NCI-H1105 (cell line): ENCODE measurements at regions not wholly inside any gene's neighbourhood (a gene's known extent, or its start where the extent isn't known, plus 50 kb on each side); places are given as distances from the start of the nearest gene placed in this dataset.

Experiments used
- DNase-seq: peaks from one replicate; lab custom pipeline; 2025; lab: John Stamatoyannopoulos, UW

GRCh38 chr9:126017758-126018157 is 270.6 kb downstream of the PBX3 start:
- no peak for DNase-seq

DNA sequence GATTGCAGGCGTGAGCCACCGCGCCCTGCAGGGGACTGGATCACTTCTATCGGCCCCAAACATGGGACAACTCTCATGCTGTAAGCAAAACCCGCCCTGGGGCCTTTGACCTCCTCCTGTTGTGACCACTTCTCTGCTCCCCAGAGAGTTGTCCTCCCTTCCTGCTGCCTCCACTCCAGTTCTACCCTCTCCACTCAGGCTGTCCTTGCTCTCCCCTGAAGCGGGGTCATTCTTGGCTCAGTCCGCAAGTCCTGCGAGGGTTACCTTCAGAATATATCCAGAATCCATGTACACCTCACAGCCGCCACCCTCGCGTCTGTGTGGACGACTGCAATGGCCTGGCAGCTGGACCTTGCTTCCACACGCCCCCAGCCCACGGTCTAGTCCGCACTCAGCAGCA is 273.7 kb downstream of the PBX3 start:
- no peak for DNase-seq

DNA sequence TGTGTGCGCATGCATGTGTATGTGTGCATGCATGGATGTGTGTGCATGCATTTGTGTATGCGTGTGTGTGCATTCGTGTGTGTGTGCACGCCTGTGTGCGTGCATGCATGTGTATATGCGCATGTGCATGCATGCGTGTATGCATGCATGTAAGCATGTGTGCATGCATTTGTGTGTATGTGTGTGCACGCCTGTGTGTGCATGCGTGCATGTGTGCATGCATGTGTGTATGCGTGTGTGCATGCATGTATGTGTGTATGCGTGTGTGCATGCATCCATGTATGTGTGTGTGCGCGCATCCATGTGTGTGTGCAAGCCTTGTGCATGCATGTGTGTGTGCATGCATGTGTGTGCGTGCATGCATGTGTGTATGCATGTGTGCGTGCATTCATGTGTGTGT is 276.8 kb downstream of the PBX3 start:
- no peak for DNase-seq

DNA sequence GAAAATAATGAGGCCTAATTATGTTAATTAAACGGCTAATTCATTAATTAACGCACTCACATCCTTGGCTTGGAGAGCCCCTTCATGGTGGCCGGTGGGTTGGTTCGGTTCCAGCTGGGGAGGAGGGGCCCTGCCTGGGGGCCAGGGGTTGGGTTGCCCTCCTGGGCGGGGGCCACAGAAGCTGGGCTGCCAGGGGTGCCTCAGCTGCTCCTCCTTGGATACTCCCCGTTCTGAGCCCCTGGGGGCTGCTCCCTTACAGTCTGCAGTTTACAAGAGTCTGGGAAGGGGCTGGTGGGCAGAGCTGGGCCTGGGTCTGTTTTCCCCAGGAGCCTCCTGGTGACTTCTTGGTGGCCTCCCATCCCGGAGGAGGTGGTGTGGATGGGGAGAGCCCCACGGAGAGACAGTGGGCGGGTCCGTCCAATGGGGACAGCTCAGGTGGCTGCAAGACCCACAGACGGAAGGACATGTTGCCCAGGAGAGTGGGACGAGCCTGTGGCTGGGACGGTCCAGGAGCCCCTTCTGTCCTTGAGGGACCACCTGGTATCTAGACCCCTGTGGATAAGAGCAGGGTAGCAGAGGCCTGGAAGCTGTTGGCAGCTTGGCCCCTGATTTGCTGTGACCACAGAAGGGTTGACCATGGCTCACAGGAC is 277.5 kb downstream of the PBX3 start:
- DNase-seq, result no peak

- no peak for DNase-seq
These were observed 278.8 kb downstream of the PBX3 start for GRCh38 chr9:126025991-126026390.

- DNase-seq, result no peak
These were observed 280.4 kb downstream of the PBX3 start for GRCh38 chr9:126027566-126027965.

- no peak for DNase-seq
These were observed 281.6 kb downstream of the PBX3 start for GRCh38 chr9:126028746-126029145.

DNA sequence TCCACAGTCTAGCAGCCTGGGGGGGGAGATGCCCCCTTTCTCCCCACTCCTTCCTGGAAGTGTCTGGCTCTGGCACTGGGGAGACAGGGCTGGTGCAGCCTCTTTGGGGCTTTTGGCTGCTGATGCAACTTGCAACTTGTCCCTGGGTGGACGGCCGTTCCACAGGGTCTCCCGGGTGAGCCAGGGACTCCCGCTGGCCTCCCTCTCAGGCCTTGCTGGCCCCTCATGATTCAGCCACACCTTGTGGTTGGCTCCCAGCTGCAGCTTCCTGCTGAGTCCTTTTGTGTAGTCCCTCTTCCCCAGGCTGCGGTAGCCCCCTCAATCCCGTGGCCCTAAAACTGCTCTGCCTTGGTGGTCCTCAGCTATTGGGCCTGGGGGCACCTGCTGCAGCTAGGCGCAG is 283.5 kb downstream of the PBX3 start:
- DNase-seq, result no peak

- no peak for DNase-seq
These were observed 283.9 kb downstream of the PBX3 start for GRCh38 chr9:126031116-126031515.

GRCh38 chr9:126032135-126032534 is 285.0 kb downstream of the PBX3 start:
- DNase-seq, result no peak

- no peak for DNase-seq
These were observed 286.1 kb downstream of the PBX3 start for GRCh38 chr9:126033318-126033717.

- DNase-seq, result no peak
These were observed 286.8 kb downstream of the PBX3 start for GRCh38 chr9:126033956-126034355.

- no peak for DNase-seq
These were observed 289.7 kb downstream of the PBX3 start for GRCh38 chr9:126036881-126037291.

DNA sequence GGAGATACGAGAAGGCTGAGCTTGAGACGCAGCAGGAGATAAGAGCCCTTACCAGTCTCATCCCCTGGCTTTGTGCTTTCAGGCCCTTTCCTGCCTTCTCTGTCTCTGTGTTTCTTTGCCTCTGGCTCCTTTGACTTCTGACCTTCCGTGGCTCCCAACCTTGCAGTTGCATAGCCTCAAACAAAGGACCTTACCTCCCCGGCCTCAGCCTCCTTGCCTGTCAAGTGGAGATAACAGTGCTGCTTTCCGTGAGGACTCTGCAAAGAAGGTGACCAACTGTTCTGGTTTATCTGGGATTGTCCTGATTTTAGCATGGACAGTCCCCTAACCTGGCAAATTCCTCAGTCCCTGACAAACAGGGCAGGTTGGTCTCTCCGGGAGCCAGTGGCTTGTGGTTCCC is 287.8 kb upstream of the MVB12B start:
- no peak for DNase-seq

GRCh38 chr9:126043681-126044080 is 282.9 kb upstream of the MVB12B start:
- no peak for DNase-seq

GRCh38 chr9:126049088-126049487 is 277.5 kb upstream of the MVB12B start:
- no peak for DNase-seq

DNA sequence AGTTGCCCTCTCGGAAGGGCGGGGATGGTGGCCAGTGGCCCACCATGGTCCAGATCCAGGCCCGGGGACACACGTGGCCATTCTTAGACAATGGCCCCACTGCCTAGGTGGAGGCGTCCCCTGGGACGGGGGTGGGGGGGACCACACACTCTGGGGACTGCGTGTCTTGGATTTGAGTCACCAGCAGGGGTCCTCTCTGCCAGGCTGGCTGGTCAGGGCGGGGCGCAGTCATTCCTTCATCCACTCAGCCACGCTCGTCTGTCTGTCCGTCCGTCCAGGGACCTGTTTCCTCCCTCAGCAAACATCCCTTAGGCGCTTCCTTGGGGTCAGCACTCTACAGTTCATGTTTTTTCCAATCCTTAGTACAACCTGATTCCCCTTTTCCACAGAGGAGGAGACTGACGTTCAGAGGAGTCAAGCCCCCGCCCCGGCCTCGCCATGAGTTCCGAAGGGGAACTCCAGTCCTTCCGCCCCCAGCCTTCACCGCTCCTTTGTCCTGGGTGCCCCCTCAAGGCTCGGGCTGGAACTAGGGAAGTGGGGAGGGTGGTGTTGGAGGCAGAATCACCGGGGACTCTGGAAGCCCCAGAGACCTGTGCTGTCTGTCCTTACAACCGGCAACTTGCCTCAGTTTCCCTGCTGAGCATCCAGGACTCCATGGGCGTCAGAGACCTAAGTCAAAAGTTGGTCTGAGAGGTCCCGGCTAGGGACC is 276.6 kb upstream of the MVB12B start:
- no peak for DNase-seq

DNA sequence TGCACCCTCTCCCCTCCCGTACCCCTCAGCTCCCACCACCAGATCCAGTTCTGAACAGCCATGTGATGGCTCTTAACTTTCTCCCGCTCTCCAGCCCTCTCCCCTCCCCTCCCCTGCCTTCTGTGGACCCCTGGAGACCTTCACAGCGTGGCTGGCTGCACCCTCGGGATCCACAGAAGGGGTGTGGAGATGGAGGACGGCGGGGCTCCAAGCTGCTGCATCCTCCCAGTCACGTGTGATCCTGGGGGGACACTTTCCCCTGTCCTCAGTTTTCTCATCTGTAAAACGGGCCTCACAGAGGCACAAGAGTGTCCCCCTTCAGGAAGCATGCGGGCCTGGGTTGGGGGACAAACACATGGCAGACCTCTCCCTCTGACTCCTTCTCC is 276.0 kb upstream of the MVB12B start:
- DNase-seq, result no peak

GRCh38 chr9:126051446-126052130 is 275.0 kb upstream of the MVB12B start:
- DNase-seq, result no peak

GRCh38 chr9:126052791-126053190 is 273.8 kb upstream of the MVB12B start:
- DNase-seq, result no peak

DNA sequence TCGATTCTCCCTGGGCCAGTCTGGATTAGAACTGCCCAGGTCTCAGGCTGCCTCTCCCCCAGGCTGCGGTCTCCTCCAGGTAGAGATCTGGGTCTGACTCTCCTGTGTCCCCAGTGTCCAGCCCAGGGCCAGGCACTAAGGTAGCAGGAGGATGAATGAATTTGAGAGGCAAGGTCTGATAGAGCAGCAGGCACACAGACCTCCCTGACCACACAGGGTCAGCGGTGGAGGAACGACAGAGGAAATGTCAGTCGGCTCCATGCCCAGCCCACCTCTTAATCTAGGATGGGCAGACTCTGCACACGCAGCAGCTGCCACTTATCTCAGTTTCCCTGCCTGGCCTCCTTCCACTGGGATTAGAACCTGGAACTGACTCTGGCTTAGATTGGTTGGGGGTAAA is 272.7 kb upstream of the MVB12B start:
- no peak for DNase-seq

GRCh38 chr9:126055381-126055985 is 271.1 kb upstream of the MVB12B start:
- no peak for DNase-seq
